ENCODE measurements at regions not wholly inside any gene's neighbourhood (a gene's known extent, or its start where the extent isn't known, plus 50 kb on each side); places are given as distances from the start of the nearest gene placed in this dataset.

GRCh38 chr13:60343978-60344377 is 53.0 kb upstream of the TDRD3 start:
- Histone ChIP-seq H3K4me1 (replicated peaks; ENCODE audit: insufficient read depth) (no peaks in the 10 kb centered on the region), H3K79me2 (ENCODE audit: low read depth) (no peaks in the 10 kb centered on the region), H3K27ac (no peak overlapping the region), H4K20me1 (ENCODE audit: insufficient read depth) (no peaks in the 10 kb centered on the region), H3F3A (ENCODE audit: insufficient read depth, low read depth) (no peaks in the 10 kb centered on the region), H3K36me3 (ENCODE audit: low read depth) (no peaks in the 10 kb centered on the region), H2AFZ (no peak overlapping the region), H3K4me2 (no peak overlapping the region), H3K27me3 (ENCODE audit: insufficient read depth, low read depth) (no peaks in the 10 kb centered on the region), H3K4me3 (no peak overlapping the region), H3K9me2 (ENCODE audit: insufficient read depth) (no peaks in the 10 kb centered on the region), H3K9me3 (ENCODE audit: insufficient read depth, low read depth) (no peaks in the 10 kb centered on the region)
- no peak for TF ChIP-seq CTCF (conservative IDR thresholded peaks at IDR 0.05)
- TF ChIP-seq EZH2 (IDR thresholded peaks at IDR 0.05; ENCODE audit: low read depth) = no peak
- no TSS peak for BruUV-seq (replicated peaks)
- no peak for DNase-seq
- intact Hi-C loops (cut with micrococcal nuclease; ENCODE audit: unreplicated experiment) = no loop called here
- ChIA-PET CTCF (no interaction called here), POLR2A (ENCODE audit: unreplicated experiment) (no interaction called here)

- ChIA-PET CTCF (no interaction called here), POLR2A (ENCODE audit: unreplicated experiment) (no interaction called here)
- H3K4me3 ChIP-seq = no peak overlapping the region
- H3K36me3 ChIP-seq (ENCODE audit: low read depth) = no peaks in the 10 kb centered on the region
- no peaks in the 10 kb centered on the region for H4K20me1 ChIP-seq (ENCODE audit: insufficient read depth)
- H3K79me2 ChIP-seq (ENCODE audit: low read depth) = no peaks in the 10 kb centered on the region
- intact Hi-C loops (cut with micrococcal nuclease; ENCODE audit: unreplicated experiment) = no loop called here
- no peaks in the 10 kb centered on the region for H3K4me1 ChIP-seq (replicated peaks; ENCODE audit: insufficient read depth)
- H3K27ac ChIP-seq = no peak overlapping the region
- no peaks in the 10 kb centered on the region for H3K9me2 ChIP-seq (ENCODE audit: insufficient read depth)
- no peaks in the 10 kb centered on the region for H3F3A ChIP-seq (ENCODE audit: insufficient read depth, low read depth)
- DNase-seq = no peak
- no peak overlapping the region for H3K4me2 ChIP-seq
- H3K27me3 ChIP-seq (ENCODE audit: insufficient read depth, low read depth) = no peaks in the 10 kb centered on the region
- no peak overlapping the region for H2AFZ ChIP-seq
- no TSS peak for BruUV-seq (replicated peaks)
- TF ChIP-seq EZH2 (IDR thresholded peaks at IDR 0.05; ENCODE audit: low read depth) (no peak), CTCF (conservative IDR thresholded peaks at IDR 0.05) (no peak)
- no peaks in the 10 kb centered on the region for H3K9me3 ChIP-seq (ENCODE audit: insufficient read depth, low read depth)
Observed at GRCh38 chr13:60347174-60347573, 49.8 kb upstream of the TDRD3 start.

Measured in PC-9 (cell line).